ENCODE measurements at regions not wholly inside any gene's neighbourhood (a gene's known extent, or its start where the extent isn't known, plus 50 kb on each side); places are given as distances from the start of the nearest gene placed in this dataset.

GRCh38 chr5:42915306-42915866 lies 103.7 kb upstream of the SELENOP start:
- Histone ChIP-seq H3K4me3 (no peak overlapping the region), H3K9me3 (no peaks in the 10 kb centered on the region), H3K27me3 (no peaks in the 10 kb centered on the region), H3K36me3 (no peaks in the 10 kb centered on the region), H3K4me1 (no peaks in the 10 kb centered on the region), H3K27ac (no peak overlapping the region)
- DNase-seq = no peak
- intact Hi-C loops (cut with DNase I; ENCODE audit: low total_unique reads) = loop anchor here (10.0 kb wide), 1 partner anchor 129 kb away; the partner anchor contains the start of gene ANXA2R
- TF ChIP-seq CTCF (IDR thresholded peaks at IDR 0.05) = no peak

- DNase-seq = no peak
- intact Hi-C loops (cut with DNase I; ENCODE audit: low total_unique reads) = loop anchor here (10.0 kb wide), 1 partner anchor 133 kb away; the partner anchor contains the start of gene ANXA2R
Measured at GRCh38 chr5:42912184-42912798, 100.6 kb upstream of the SELENOP start.

GRCh38 chr5:42908509-42909488 lies 97.1 kb upstream of the SELENOP start:
- Histone ChIP-seq H3K4me3 (peak overlapping the region; percentile 47 to 48), H3K27me3 (peaks cover 0 to 2% of the 10 kb centered on the region in 2 donors), H3K27ac (peak overlapping the region in 1 of 2 donors; percentile 25), H3K9me3 (no peaks in the 10 kb centered on the region), H3K36me3 (no peaks in the 10 kb centered on the region), H3K4me1 (peaks cover 0 to 8% (median 2%) of the 10 kb centered on the region in 4 donors)
- intact Hi-C loops (cut with DNase I; ENCODE audit: low total_unique reads) = loop anchor here (2.0 to 5.0 kb wide), 2 partner anchors 34 to 199 kb away; no protein-coding TSS in a partner anchor
- peak; percentile 86 to 90 for DNase-seq
- peak; percentile 85 to 86 for TF ChIP-seq CTCF (IDR thresholded peaks at IDR 0.05)

More at GRCh38 chr5:42912184-42912798, 100.6 kb upstream of the SELENOP start:
- peaks cover 0 to 8% (median 2%) of the 10 kb centered on the region in 4 donors for H3K4me1 ChIP-seq
- H3K4me3 ChIP-seq = no peak overlapping the region
- H3K27me3 ChIP-seq = no peaks in the 10 kb centered on the region
- H3K9me3 ChIP-seq = no peaks in the 10 kb centered on the region
- no peaks in the 10 kb centered on the region for H3K36me3 ChIP-seq
- TF ChIP-seq CTCF (IDR thresholded peaks at IDR 0.05) = peak; percentile 49 to 56
- H3K27ac ChIP-seq = no peak overlapping the region

GRCh38 chr5:42908086-42908485 lies 96.4 kb upstream of the SELENOP start:
- Histone ChIP-seq H3K4me3 (peak overlapping the region; percentile 47 to 48), H3K36me3 (no peaks in the 10 kb centered on the region), H3K27ac (no peak overlapping the region), H3K4me1 (peaks cover 0 to 8% (median 2%) of the 10 kb centered on the region in 4 donors), H3K27me3 (peaks cover 0 to 4% of the 10 kb centered on the region in 2 donors), H3K9me3 (no peaks in the 10 kb centered on the region)
- intact Hi-C loops (cut with DNase I; ENCODE audit: low total_unique reads) = loop anchor here (2.0 to 5.0 kb wide), 2 partner anchors 35 to 199 kb away; no protein-coding TSS in a partner anchor
- no peak for TF ChIP-seq CTCF (IDR thresholded peaks at IDR 0.05)
- no peak for DNase-seq

GRCh38 chr5:42905827-42906226 lies 94.1 kb upstream of the SELENOP start:
- Histone ChIP-seq H3K4me3 (no peak overlapping the region), H3K36me3 (no peaks in the 10 kb centered on the region), H3K27me3 (peaks cover 0 to 4% of the 10 kb centered on the region in 2 donors), H3K4me1 (peaks cover 0 to 8% (median 2%) of the 10 kb centered on the region in 4 donors), H3K27ac (no peak overlapping the region), H3K9me3 (no peaks in the 10 kb centered on the region)
- no peak for DNase-seq
- no peak for TF ChIP-seq CTCF (IDR thresholded peaks at IDR 0.05)
- intact Hi-C loops (cut with DNase I; ENCODE audit: low total_unique reads) = loop anchor here (5.0 kb wide), 1 partner anchor 201 kb away; no protein-coding TSS in a partner anchor

All from tibial artery (tissue), 4 donors.